Adrenal gland (tissue), 9 donors: ENCODE measurements at regions not wholly inside any gene's neighbourhood (a gene's known extent, or its start where the extent isn't known, plus 50 kb on each side); places are given as distances from the start of the nearest gene placed in this dataset.

Source experiments
- DNase-seq, 7 donors: peaks; one replicate each; pipeline ENCODE4 v3.0.0-alpha.2; 2019 to 2020
- H3K27ac ChIP-seq, 5 donors: fragments of 200-600 bp; sonication (generic) in 4 of 5; 1 replicate in 3 of 5; 2 replicates in 2 of 5; pipeline versions ENCODE4 v1.5.1 to v1.8.0; 2016 to 2020; ENCODE audit warnings: mild to moderate bottlenecking in 1 of 5
- H3K27me3 ChIP-seq: fragments of 200-600 bp; 2 replicates; pipeline ENCODE4 v1.8.0; 2021
- H3K36me3 ChIP-seq, 2 donors: fragments of 200-600 bp; replicated peaks in 1 of 2; 1 replicate in 1 of 2; 2 replicates in 1 of 2; pipeline versions ENCODE4 v1.5.1 to v1.8.0; 2018 to 2022
- H3K4me1 ChIP-seq, 2 donors: fragments of 200-600 bp; replicated peaks in 1 of 2; 1 replicate in 1 of 2; 2 replicates in 1 of 2; pipeline versions ENCODE4 v1.5.1 to v1.8.0; 2018 to 2021
- H3K4me3 ChIP-seq, 4 donors: fragments of 200-600 bp; sonication (generic) in 3 of 4; one replicate each; pipeline ENCODE4 v1.5.1; 2016 to 2018
- H3K9me3 ChIP-seq, 3 donors: fragments of 200-600 bp; sonication (generic) in 1 of 3; replicated peaks in 1 of 3; 1 replicate in 2 of 3; 2 replicates in 1 of 3; pipeline versions ENCODE4 v1.5.1 to v1.8.0; 2016 to 2021
- POLR2A ChIP-seq, 2 donors: fragments of 450-650 bp; IDR thresholded peaks; one replicate each; pipeline ENCODE4 v1.6.1; 2017; ENCODE audit warnings: antibody characterized with exemption in 2 of 2, mild to moderate bottlenecking in 2 of 2, moderate library complexity in 1 of 2
- WGBS, 4 donors: extraction: QIAGEN DNeasy Blood & Tissue Kit in 2 of 4; methylation state at CpG; one replicate each; pipeline versions ENCODE4 v1.1.5 to v1.1.7; 2013 to 2017; 5-methylcytosine and 5-hydroxymethylcytosine counted together
- intact Hi-C, 2 donors: fragments of 100-400 bp; cut with DNase I; formaldehyde crosslinking; loops; one replicate each; pipeline versions ENCODE4 v1.14.1 to v1.15.0; 2022 to 2023
- TF ChIP-seq, protein P1 (sequence below), 6 experiments: fragments of 450-650 bp in 4 of 6; fragments of 200-600 bp in 2 of 6; sonication (generic) in 1 of 6; IDR thresholded peaks; 1 replicate in 5 of 6; 2 replicates in 1 of 6; pipeline versions ENCODE4 v1.5.1 to v1.8.0; 2016 to 2021; ENCODE audit warnings: antibody characterized with exemption in 6 of 6, mild to moderate bottlenecking in 2 of 6, moderate library complexity in 1 of 6
- donor health status: healthy with polysubstance abuse.
- donor health status: Bipolar disorder and iron deficiency.
- donor health status: DM: yes; HTN: yes; CAD: no.
- donor health status: DM: no; HTN: no; CAD: no.
- donor health status: DM: no; HTN: no; CAD: no.

DNA sequence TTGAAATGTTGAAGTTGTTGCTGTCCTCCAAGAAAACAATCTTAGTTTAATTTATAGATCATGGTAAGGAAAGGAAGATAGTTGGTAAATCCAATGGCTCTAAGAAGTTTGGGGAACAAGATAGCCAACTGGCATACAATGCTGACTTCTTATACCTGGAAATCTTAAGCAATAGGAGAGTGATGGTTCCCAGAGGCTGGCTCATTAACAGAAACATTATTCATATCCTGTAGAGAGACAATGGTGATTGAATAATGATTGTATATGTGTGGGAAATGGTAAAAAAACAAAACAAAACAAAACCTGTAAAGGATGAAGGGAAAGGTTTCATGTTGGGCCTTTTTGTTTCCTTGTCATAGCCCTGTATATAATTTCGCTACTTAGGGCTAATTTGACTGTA lies 174.9 kb upstream of the CTSO start:
- TF ChIP-seq, protein P1, sequence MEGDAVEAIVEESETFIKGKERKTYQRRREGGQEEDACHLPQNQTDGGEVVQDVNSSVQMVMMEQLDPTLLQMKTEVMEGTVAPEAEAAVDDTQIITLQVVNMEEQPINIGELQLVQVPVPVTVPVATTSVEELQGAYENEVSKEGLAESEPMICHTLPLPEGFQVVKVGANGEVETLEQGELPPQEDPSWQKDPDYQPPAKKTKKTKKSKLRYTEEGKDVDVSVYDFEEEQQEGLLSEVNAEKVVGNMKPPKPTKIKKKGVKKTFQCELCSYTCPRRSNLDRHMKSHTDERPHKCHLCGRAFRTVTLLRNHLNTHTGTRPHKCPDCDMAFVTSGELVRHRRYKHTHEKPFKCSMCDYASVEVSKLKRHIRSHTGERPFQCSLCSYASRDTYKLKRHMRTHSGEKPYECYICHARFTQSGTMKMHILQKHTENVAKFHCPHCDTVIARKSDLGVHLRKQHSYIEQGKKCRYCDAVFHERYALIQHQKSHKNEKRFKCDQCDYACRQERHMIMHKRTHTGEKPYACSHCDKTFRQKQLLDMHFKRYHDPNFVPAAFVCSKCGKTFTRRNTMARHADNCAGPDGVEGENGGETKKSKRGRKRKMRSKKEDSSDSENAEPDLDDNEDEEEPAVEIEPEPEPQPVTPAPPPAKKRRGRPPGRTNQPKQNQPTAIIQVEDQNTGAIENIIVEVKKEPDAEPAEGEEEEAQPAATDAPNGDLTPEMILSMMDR (IDR thresholded peaks at IDR 0.05), result no peak
- no peak for TF ChIP-seq POLR2A (IDR thresholded peaks at IDR 0.05)
- no peak overlapping the region for H3K4me3 ChIP-seq
- H3K27me3 ChIP-seq, result no peaks in the 10 kb centered on the region
- intact Hi-C loops, result no loop called here
- H3K9me3 ChIP-seq, result no peaks in the 10 kb centered on the region
- DNase-seq, result no peak
- no peaks in the 10 kb centered on the region for H3K36me3 ChIP-seq
- WGBS, 4 donors, result 30 to 77% (median 50%) methylated on average over 1 of the region's 1 CpG
- H3K4me1 ChIP-seq, result no peaks in the 10 kb centered on the region
- H3K27ac ChIP-seq, result no peak overlapping the region

DNA sequence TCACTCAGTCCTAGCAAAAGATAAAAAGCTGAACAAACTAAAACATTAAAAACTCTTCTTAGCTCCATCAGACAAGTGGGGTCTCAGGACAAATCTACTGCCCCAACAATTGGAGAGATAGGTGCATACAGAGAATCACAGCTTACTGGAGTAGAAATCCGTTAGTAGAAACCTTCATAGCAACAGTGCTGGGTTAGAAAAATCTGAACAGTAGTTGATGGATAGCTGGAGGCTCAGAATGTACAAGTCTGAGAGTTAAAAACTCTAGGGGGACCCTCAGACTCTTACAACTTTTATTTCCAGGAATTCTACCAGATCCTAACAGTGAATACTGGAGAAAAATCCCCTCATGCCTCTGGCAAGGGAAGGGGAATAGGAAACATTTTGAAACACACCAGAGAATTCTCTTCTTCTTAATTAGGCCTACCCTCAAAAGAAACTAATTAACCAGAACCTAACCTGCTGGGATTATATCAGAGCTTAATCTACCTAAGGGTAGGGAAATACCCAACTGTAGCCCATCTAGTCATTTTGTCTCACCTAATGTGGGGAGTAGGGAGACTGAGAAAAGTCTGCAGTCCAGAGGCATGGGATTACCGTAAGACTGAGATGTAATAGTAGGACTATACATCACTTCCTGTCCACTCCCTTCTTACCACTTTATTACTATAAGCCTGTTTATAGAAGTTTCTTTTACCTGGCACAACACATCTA lies 165.0 kb upstream of the CTSO start:
- TF ChIP-seq, protein P1 (IDR thresholded peaks at IDR 0.05), result no peak
- TF ChIP-seq POLR2A (IDR thresholded peaks at IDR 0.05), result no peak
- Histone ChIP-seq H3K4me3 (no peak overlapping the region), H3K36me3 (no peaks in the 10 kb centered on the region), H3K27me3 (no peaks in the 10 kb centered on the region), H3K9me3 (no peaks in the 10 kb centered on the region), H3K4me1 (no peaks in the 10 kb centered on the region), H3K27ac (no peak overlapping the region)
- intact Hi-C loops, result no loop called here
- no peak for DNase-seq
- WGBS, 4 donors, result 69 to 81% (median 79%) methylated on average over 2 of the region's 2 CpGs

DNA sequence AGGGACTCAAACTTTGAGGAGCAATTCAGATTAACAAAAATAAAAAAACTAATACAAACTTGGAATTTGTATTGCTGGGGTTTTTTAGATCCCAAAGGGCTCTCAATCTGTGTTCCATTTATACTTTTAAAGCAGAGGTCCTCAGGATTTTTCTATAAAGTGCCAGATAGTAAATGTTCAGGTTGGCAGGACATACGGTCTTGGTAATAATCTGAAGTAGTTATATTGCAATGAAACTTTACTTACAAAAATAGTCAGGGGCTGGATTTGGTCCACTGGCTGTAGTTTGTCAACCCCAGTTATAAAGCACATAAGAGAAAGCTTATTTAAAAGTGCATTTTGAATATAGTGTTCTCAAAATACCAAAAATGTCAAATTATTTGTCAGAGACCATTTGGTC lies 164.1 kb upstream of the CTSO start:
- intact Hi-C loops, result no loop called here

DNA sequence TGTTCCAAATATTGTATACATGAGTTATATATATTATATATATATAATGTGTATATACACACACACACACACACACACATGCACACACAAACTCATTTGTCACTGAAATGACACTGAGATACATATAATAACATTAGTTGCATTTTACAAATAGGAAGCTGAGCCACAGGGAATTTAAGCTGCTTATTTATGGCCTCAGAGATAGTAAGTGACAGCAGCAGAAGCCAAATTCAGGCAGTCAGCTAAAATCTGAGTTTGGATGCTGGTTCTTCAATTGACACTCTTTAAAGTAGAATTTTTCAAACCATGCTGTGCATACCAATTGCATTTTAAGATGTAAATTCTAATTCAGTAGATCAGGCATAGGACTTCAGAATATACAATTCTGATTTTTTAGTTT lies 163.3 kb upstream of the CTSO start:
- Histone ChIP-seq H3K4me1 (no peaks in the 10 kb centered on the region), H3K27ac (no peak overlapping the region), H3K27me3 (no peaks in the 10 kb centered on the region), H3K9me3 (no peaks in the 10 kb centered on the region), H3K4me3 (no peak overlapping the region), H3K36me3 (no peaks in the 10 kb centered on the region)
- TF ChIP-seq POLR2A (IDR thresholded peaks at IDR 0.05), result no peak
- TF ChIP-seq, protein P1 (IDR thresholded peaks at IDR 0.05), result no peak
- no peak for DNase-seq
- intact Hi-C loops, result no loop called here

More for the DNA sequence above, 164.1 kb upstream of the CTSO start:
- H3K27me3 ChIP-seq, result no peaks in the 10 kb centered on the region
- H3K4me1 ChIP-seq, result no peaks in the 10 kb centered on the region
- H3K27ac ChIP-seq, result no peak overlapping the region
- 39 to 90% (median 63%) methylated on average over 1 of the region's 1 CpG for WGBS, 4 donors
- TF ChIP-seq, protein P1 (IDR thresholded peaks at IDR 0.05), result no peak
- TF ChIP-seq POLR2A (IDR thresholded peaks at IDR 0.05), result no peak
- H3K9me3 ChIP-seq, result no peaks in the 10 kb centered on the region
- H3K4me3 ChIP-seq, result no peak overlapping the region
- no peak for DNase-seq
- no peaks in the 10 kb centered on the region for H3K36me3 ChIP-seq
